ENCODE measurements at regions not wholly inside any gene's neighbourhood (a gene's known extent, or its start where the extent isn't known, plus 50 kb on each side); places are given as distances from the start of the nearest gene placed in this dataset.

- TF ChIP-seq EZH2 (IDR thresholded peaks at IDR 0.05; ENCODE audit: borderline replicate concordance) (no peak), EZH2phosphoT487 (IDR thresholded peaks at IDR 0.05; ENCODE audit: low read depth, severe bottlenecking, unreplicated experiment) (no peak), CTCF (IDR thresholded peaks at IDR 0.05; ENCODE audit: poor library complexity) (no peak)
Measured at GRCh38 chr14:86543521-86543920, 1013.6 kb downstream of the FLRT2 start.

All from hepatocyte (in vitro differentiated cells).